DND-41 (cell line): ENCODE measurements at regions not wholly inside any gene's neighbourhood (a gene's known extent, or its start where the extent isn't known, plus 50 kb on each side); places are given as distances from the start of the nearest gene placed in this dataset.

Experiments
- ATAC-seq: fragments of 200-7000 bp; cut with Tn5 transposase; 3 replicates; pipeline ENCODE4 v1.9.1; 2021; ENCODE audit warnings: low read depth; ENCODE audit not compliant: insufficient read depth
- DNase-seq: peaks from one replicate; pipeline ENCODE4 v3.0.0-alpha.2; 2020
- H2AFZ ChIP-seq: 2 replicates; pipeline ENCODE4 v1.6.0; 2012; ENCODE audit warnings: low read depth, low read length
- H3K27ac ChIP-seq: 2 replicates; pipeline ENCODE4 v1.5.1; 2012; ENCODE audit warnings: low read length, inconsistent platforms
- H3K27me3 ChIP-seq: fragments of 200-600 bp; sonication (generic); 2 replicates; pipeline ENCODE4 v1.6.0; 2012; ENCODE audit warnings: low read length, mild to moderate bottlenecking, inconsistent platforms; ENCODE audit not compliant: insufficient read depth, poor library complexity
- H3K36me3 ChIP-seq: 2 replicates; pipeline ENCODE4 v1.5.1; 2012; ENCODE audit warnings: low read length, inconsistent platforms; ENCODE audit not compliant: insufficient read depth
- H3K4me1 ChIP-seq: 2 replicates; pipeline ENCODE4 v1.5.1; 2012; ENCODE audit warnings: mild to moderate bottlenecking, low read length; ENCODE audit not compliant: insufficient read depth
- H3K4me2 ChIP-seq: 2 replicates; pipeline ENCODE4 v1.6.0; 2012; ENCODE audit warnings: mild to moderate bottlenecking, moderate library complexity, low read length, inconsistent platforms; ENCODE audit not compliant: insufficient read depth
- H3K4me3 ChIP-seq, 2 experiments: fragments of 200-600 bp in 1 of 2; shearing (Covaris generic) in 1 of 2; 2 replicates each; pipeline ENCODE4 v1.5.1; 2012 to 2016; ENCODE audit warnings: inconsistent platforms in 2 of 2, low read length in 2 of 2, mild to moderate bottlenecking in 2 of 2, low read depth in 1 of 2, moderate library complexity in 1 of 2
- H3K79me2 ChIP-seq: 2 replicates; pipeline ENCODE4 v1.6.0; 2012; ENCODE audit warnings: low read length, inconsistent platforms; ENCODE audit not compliant: insufficient read depth
- H3K9ac ChIP-seq: 2 replicates; pipeline ENCODE4 v1.6.0; 2012; ENCODE audit warnings: low read depth, mild to moderate bottlenecking, inconsistent platforms, low read length, moderate library complexity
- H3K9me3 ChIP-seq: 2 replicates; pipeline ENCODE4 v1.5.1; 2012; ENCODE audit warnings: low read length, moderate library complexity, mild to moderate bottlenecking, inconsistent platforms; ENCODE audit not compliant: insufficient read depth, severe bottlenecking
- H4K20me1 ChIP-seq: 2 replicates; pipeline ENCODE4 v1.6.0; 2012; ENCODE audit warnings: low read length; ENCODE audit not compliant: insufficient read depth
- CTCF ChIP-seq: IDR thresholded peaks from 2 replicates; pipeline ENCODE4 v1.5.1; 2012; ENCODE audit warnings: borderline replicate concordance, low read length, moderate library complexity, mild to moderate bottlenecking; ENCODE audit not compliant: poor library complexity, severe bottlenecking; ENCODE audit errors: extremely low read depth
- EZH2 ChIP-seq: IDR thresholded peaks from 3 replicates; pipeline ENCODE4 v1.6.1; 2012; ENCODE audit warnings: borderline replicate concordance, low read depth, mild to moderate bottlenecking, moderate library complexity, low read length, inconsistent platforms; ENCODE audit not compliant: severe bottlenecking

- Histone ChIP-seq H3K9me3 (no peaks in the 10 kb centered on the region), H3K9ac (no peak overlapping the region), H3K4me1 (no peaks in the 10 kb centered on the region), H2AFZ (no peak overlapping the region), H3K36me3 (no peaks in the 10 kb centered on the region), H3K27ac (no peak overlapping the region), H3K4me2 (no peak overlapping the region), H3K79me2 (no peaks in the 10 kb centered on the region), H4K20me1 (no peaks in the 10 kb centered on the region), H3K4me3 (no peak overlapping the region), H3K27me3 (no peaks in the 10 kb centered on the region)
- DNase-seq (no peak), ATAC-seq (no peak)
- TF ChIP-seq EZH2 (no peak), CTCF (no peak)
These were observed 134.5 kb downstream of the URB2 start for GRCh38 chr1:229760478-229760996.

- no peaks in the 10 kb centered on the region for H3K79me2 ChIP-seq
- H3K9ac ChIP-seq, result no peak overlapping the region
- H3K4me3 ChIP-seq, result no peak overlapping the region
- no peak overlapping the region for H3K4me2 ChIP-seq
- H3K4me1 ChIP-seq, result no peaks in the 10 kb centered on the region
- H3K27me3 ChIP-seq, result no peaks in the 10 kb centered on the region
- H2AFZ ChIP-seq, result no peak overlapping the region
- H4K20me1 ChIP-seq, result no peaks in the 10 kb centered on the region
- no peaks in the 10 kb centered on the region for H3K9me3 ChIP-seq
- no peak overlapping the region for H3K27ac ChIP-seq
- TF ChIP-seq EZH2, result no peak
- no peak for TF ChIP-seq CTCF
- H3K36me3 ChIP-seq, result no peaks in the 10 kb centered on the region
- no peak for ATAC-seq
- DNase-seq, result no peak
These were observed 136.8 kb downstream of the URB2 start for GRCh38 chr1:229762891-229763290.

- no peaks in the 10 kb centered on the region for H3K36me3 ChIP-seq
- no peak overlapping the region for H3K9ac ChIP-seq
- TF ChIP-seq EZH2, result no peak
- no peak for TF ChIP-seq CTCF
- ATAC-seq (no peak), DNase-seq (no peak)
- no peaks in the 10 kb centered on the region for H3K4me1 ChIP-seq
- H3K27me3 ChIP-seq, result no peaks in the 10 kb centered on the region
- H3K27ac ChIP-seq, result no peak overlapping the region
- H2AFZ ChIP-seq, result no peak overlapping the region
- H3K9me3 ChIP-seq, result no peaks in the 10 kb centered on the region
- H3K4me3 ChIP-seq, result no peak overlapping the region
- no peaks in the 10 kb centered on the region for H4K20me1 ChIP-seq
- H3K79me2 ChIP-seq, result no peaks in the 10 kb centered on the region
- no peak overlapping the region for H3K4me2 ChIP-seq
These were observed 142.2 kb downstream of the URB2 start for GRCh38 chr1:229768232-229768631.

GRCh38 chr1:229769006-229769405 is 143.0 kb downstream of the URB2 start:
- Histone ChIP-seq H3K9me3 (no peaks in the 10 kb centered on the region), H3K27ac (no peak overlapping the region), H3K4me2 (no peak overlapping the region), H3K4me3 (no peak overlapping the region), H3K36me3 (no peaks in the 10 kb centered on the region), H4K20me1 (no peaks in the 10 kb centered on the region), H3K79me2 (no peaks in the 10 kb centered on the region), H3K9ac (no peak overlapping the region), H2AFZ (no peak overlapping the region), H3K4me1 (no peaks in the 10 kb centered on the region), H3K27me3 (no peaks in the 10 kb centered on the region)
- DNase-seq, result no peak
- ATAC-seq, result no peak
- TF ChIP-seq EZH2, result no peak
- no peak for TF ChIP-seq CTCF
